Retina (tissue), 1 donor: ENCODE measurements at regions not wholly inside any gene's neighbourhood (a gene's known extent, or its start where the extent isn't known, plus 50 kb on each side); places are given as distances from the start of the nearest gene placed in this dataset.

Experiments
- DNase-seq: peaks from one replicate; pipeline ENCODE4 v3.0.0-alpha.2; 2016

GRCh38 chr16:73387979-73388378 lies 340.1 kb upstream of the ZFHX3 start:
- DNase-seq, result no peak

- no peak for DNase-seq
These were observed 337.8 kb upstream of the ZFHX3 start for GRCh38 chr16:73385696-73386095.

DNA sequence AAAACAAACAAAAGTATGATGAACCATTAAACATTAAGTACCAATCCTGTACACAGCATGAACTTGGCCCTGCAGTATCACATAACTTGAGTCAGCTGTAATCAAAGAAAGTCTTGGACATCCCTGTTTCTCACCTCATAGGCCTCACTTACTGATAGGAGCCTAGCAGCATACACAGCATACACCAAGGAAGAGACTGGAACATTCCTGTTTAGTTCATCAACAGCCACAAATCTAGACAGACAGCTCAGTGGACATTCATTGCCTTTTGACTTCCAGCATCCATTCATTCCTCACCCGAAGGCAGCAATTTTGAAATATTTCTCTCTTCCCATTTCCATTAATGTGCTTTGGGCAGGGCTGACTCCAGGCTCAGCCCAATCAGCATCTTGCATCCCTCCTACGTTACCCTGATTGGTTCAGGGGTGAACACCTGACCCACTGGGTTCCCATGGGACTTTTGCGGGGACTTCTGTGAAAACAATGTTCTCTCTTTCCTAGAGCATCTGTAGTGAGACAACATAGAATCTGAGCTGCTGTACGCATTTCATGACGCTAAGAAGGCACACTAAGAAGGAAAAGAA lies 336.7 kb upstream of the ZFHX3 start:
- DNase-seq, result no peak

- DNase-seq, result no peak
These were observed 336.0 kb upstream of the ZFHX3 start for GRCh38 chr16:73383988-73384365.

DNA sequence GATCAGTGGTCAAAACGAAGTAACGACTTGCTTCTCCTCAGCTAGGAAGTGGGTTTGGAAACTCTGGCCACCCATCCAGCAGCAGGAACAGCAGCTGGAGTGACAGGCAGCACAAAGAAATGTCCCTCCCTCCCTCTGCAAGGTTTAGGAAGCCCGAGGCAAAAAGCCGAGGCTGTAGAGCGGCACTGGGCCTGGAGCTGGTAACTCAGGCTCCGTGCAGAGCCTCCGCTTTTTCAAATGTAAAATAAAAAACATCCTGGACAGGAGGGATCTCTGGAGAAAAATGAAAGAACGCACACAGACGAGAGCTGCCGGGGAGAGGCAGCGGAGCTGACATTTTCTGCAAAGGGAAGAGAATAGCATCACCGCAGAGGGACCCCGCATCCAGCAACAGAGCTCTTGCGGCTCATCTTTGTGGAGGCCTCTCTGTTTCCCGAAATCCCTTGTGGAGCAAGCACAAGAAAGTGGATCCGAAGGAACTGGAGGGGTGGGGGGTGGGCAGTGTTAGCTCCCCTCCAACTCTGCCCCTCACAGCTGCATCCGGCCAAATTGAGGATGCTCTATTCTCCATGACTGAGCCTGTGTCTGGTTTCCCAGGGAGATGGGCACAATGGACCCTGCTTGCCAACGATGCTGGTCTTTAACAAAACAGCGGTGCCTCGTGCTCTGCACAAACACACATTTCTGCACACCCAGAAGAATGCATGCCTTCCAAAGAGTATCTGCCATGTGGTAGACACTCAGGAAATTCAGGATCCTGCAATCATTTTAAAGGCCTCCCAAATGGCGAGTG lies 335.5 kb upstream of the ZFHX3 start:
- peak; percentile 57 for DNase-seq

DNA sequence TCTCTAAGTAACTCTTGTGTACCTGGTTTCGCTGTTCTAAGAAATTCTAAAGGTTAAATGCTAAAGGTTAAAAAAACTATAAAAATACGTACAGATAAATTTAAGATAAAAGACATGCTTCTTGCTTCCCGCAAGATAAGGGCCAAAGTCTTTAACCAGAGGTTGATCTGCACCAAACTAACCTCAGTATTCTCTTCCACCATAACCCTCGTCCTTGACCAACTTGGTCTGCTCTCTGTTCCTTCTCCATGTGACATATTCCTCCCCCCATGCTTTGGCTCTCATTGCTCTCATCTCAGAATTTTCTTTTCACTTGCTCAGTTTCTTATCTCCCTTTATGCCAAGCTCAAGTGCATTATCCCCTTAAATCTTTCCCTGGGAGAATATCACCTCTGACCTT lies 330.5 kb upstream of the ZFHX3 start:
- no peak for DNase-seq

DNA sequence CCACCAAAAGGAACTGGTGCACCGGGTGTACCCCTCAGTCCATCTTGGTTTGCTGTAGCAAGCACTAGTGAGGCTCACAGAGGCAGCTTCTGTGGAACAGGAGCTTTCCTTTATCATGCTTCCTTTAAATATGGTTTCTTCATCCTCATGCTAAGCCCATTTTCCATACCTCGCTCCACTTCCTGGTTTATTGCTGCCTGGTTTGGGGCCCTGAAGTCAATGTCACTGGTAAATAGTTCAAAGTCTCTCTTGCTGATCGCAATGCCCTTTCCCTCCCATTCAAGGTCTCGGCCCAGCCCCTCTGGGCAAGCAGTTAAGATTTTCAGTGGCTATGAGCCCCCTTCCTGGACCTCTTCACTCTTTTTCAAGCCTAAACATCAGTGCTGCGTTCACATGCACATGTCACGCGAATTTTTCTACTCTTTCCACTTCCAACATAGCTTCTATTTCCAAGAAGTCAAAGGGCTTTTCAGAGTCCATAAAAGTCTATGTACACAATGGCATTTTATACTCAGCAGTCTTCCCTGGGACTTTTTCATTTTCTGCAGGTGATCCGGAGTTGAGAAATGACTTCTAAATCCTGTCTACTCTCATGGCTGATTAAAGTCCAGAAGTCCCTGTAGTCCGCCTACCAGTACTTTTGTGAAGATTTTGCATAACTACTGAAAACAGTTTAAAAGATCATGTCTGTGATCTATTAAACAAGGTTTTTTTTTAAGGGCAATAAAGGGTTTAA lies 323.8 kb upstream of the ZFHX3 start:
- no peak for DNase-seq

- DNase-seq, result no peak
These were observed 321.9 kb upstream of the ZFHX3 start for GRCh38 chr16:73369851-73370250.

DNA sequence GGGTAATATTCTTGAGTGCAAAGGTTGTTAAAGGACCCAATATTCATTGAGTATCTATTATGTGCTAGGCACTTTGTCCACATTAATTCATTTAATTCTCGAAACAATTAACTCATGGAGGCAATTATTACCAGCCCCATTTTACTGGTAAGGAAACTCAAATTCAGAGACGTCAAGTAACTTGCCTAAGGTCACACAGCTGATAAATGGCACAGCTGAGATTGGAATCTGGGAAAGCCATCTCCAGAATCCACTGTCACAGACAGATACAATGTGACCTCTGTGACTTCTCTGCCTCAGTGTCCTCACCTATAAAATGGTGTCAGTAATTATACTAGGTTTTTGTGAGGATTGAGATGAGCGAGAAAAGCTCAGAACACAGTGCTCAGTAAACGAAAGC lies 320.8 kb upstream of the ZFHX3 start:
- DNase-seq, result no peak

DNA sequence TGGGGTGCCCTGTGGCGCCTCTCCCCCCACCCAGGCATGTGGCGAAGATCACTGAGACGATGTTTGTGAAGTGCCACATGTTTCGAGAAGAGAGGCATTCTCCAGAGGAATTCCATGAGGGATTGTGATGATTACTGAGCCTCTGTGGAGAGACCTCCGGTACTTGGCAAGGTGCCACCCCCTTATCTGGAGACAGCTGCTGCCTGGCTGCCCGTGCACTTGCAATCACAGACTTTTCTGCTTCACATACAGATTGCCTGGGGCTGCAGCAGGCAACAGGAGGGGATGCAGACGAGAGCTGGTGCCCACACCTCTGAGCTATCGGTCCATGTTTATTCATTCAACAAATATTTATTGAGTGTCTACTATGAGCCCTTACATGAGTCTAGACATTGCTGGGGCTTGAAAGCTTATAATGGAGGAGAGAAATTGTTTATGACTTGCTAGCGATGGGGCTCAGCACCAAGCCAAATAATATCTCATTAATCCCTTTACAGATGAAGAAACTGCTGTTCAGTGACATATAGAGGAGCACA lies 317.2 kb upstream of the ZFHX3 start:
- DNase-seq, result no peak

- no peak for DNase-seq
These were observed 316.5 kb upstream of the ZFHX3 start for GRCh38 chr16:73364413-73364812.

- DNase-seq, result no peak
These were observed 313.1 kb upstream of the ZFHX3 start for GRCh38 chr16:73361061-73361460.

- DNase-seq, result no peak
These were observed 308.6 kb upstream of the ZFHX3 start for GRCh38 chr16:73356401-73357079.

DNA sequence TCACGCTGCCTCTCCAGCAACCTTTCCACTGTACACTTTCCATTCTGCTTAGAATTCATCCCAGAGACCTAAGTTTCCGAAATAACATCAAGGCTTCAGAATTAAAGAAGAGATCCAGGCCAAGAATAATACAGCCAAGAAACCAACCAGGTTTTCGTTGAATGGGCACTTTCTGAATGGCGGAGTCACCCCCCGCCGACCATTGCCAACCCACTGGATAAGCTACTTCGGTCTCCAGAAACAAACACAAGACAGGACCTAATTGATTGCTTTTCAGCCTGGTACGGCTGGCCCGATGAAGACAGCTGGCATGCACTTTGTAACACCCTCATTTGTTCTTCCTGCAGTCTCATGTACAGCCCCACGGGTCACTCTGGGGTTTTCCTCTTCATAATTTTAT lies 308.1 kb upstream of the ZFHX3 start:
- DNase-seq, result no peak

DNA sequence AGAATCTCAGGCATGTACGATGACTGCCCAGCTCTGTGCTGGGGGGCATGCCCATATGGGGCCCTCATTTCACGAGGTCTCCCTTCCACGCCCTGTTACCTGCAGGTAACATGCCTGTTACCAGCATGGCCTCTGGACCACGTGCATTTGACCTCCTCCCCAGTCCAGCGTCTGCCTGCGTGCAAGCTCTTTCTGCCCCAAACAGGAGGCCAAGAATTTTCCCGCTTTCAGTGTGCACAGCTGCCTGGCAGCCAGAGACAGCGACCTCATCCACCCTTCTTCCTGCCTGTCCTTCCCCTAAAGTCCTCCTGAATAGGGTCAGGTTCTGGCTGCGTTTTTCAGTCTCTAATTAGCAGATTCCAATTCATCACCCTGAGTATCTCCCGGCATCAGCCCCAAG lies 306.5 kb upstream of the ZFHX3 start:
- peak; percentile 42 for DNase-seq

DNA sequence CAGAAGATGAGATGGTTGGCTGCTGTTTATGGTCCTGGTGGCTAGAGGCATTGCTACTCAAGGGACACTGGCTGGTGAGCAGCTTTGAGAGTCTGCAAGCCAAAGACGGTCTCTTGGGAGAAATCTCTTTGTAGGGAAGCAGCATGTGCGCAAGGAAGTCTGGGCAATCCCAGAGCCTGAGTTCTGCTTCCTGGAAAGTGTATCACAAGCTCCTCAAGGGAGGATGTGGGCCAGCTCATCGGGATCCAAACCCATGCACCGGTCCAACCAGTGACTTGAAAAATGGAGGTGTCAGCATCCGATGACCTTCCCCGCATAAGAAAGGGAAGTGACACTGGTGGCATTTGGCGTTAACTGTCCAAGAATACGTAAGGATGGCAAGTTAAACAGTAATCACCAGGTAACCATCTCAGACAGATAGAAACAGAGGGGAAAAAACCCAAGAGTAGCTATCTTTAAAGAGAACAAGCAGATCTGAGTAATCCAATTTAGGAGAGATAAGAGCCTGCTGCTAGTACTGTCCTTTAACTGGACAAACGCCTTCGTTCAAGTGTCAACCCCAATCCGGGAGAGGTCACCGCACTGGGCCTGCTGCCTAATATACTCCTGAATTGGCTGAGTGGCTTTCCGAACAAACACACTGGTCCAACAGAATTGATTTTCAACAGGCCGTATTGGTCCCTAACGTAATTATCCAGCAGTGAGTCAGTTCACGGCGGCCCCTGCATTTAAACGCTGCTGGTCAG lies 303.0 kb upstream of the ZFHX3 start:
- DNase-seq, result peak; percentile 36

DNA sequence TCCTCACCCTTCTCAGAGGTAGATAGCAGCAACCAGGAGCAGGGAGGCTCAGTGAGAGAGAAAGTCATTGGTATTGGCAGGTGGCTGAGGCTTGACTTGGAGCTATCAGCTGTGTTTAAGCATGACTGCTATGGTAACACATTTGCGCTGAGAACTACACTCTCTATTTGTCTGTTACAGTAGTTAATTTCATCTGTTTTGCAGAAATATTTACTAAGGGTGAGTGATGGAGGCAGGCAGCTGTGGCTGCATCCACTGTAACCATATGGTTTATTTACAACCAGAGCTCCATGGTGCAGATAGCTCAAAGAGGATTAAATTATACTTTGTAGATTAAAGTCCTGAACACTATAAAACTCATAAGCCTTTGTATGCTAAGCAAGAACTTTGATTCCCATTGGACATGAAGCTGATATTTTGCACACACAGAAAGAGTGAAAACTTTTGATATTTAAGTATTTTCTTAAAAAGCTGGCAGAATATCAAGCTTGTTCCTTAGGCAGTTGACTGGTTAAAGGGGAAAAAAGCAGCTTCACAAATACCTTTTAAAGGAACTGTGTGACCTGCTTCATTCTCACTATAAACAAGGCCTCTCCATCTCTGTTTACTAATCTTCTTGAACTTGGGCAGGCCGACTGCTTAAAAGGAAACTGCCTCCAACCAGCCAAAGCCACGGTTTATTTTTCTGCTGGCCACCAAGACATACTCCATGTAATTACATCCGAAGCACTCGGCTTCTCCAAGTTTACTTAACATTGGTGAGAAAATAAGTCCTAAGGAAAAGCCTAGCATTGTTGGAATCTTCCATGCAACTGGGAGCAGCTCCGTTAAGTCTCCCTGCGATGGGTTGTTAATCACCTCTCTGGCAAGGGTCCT lies 299.8 kb upstream of the ZFHX3 start:
- no peak for DNase-seq

GRCh38 chr16:73339821-73340220 lies 291.9 kb upstream of the ZFHX3 start:
- DNase-seq, result no peak

DNA sequence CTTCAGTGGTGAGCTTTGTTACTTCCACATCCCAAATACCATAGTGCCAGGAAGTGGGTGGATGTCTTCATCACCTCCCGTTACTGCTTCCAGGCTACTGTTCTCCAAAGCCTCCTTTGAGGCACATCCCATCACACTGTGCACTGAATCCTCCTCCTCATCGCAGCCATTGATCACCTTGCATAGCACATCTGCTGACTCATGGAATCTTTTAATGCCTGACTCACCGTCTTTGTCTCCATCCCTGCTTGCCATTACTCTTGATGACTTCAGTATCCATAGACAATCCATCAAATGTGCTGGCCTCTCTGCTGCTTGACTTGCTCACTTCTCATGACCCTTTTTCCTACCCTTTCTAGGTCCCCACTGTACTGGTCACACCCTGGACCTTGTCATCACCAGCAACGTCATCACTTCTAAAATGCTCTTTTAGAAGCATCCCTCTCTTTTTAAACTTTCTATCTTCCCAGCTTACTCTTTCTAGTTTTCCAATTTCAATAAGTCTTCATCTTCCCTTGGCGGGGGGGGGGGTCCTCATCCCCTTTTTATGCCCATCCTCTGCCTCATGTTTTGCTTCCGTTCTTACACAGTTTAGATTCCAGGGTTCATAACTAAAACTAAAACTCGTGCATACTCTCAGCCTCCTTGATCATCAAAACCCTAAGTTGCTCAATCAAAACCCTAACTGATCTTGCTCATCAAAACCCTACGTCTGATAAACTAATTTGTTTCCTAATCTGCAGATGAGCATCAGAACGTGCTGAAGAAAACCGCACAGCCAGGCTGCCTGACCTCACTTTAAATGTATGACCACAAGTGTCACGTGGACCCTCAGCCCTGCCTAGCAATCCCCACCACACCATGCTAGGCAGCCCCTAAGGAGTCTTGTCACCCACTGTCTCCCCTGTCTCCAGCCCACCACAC lies 289.7 kb upstream of the ZFHX3 start:
- DNase-seq, result no peak
